ENCODE measurements at regions not wholly inside any gene's neighbourhood (a gene's known extent, or its start where the extent isn't known, plus 50 kb on each side); places are given as distances from the start of the nearest gene placed in this dataset.

DNA sequence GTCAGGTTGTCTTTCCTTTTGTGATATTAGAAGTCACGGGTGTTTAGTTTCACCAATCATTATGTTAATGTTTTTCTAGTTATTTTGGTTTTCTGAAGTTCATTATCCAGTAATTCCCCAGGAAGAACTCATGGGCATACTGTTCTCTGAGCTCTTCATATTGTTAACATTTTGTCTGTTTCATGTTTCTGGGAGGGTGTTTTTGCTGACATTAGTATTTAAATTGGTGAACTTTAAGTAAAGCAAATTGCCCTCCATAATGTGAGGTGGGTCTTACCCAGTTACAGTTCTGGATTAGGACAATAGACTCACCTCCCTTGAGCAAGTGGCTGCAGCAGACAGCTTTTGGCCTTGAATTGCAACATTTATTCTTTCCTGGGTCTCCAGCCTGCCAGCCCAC, 163.4 kb downstream of the GPAT3 start:
- WGBS, 3 donors, result 58 to 77% (median 75%) methylated on average over 1 of the region's 1 CpG

DNA sequence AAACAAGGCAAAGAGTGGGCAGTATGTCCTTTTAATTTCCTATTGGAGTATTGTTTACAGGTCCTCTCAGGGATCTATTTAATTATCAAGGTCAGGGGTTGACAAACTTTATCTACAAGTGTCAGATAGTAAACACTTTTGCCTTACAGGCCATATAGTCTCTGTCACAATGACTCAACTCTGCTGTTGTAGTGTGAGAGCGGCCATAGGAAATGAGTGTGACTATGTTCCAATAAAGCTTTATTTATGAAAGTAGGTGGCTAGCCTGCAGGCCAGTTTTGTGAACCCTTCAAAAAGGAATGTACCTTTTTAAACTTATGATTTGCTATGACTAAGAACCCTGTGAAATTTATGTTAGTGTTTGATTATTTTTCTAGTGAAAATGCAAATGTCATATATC, 156.1 kb downstream of the GPAT3 start:
- Histone ChIP-seq H3K27ac (no peak overlapping the region), H3K4me1 (ENCODE audit: insufficient read depth) (no peaks in the 10 kb centered on the region), H3K4me3 (no peak overlapping the region), H3K9me3 (no peaks in the 10 kb centered on the region), H3K27me3 (no peaks in the 10 kb centered on the region), H3K36me3 (no peaks in the 10 kb centered on the region)
- intact Hi-C loops (cut with DNase I), result no loop called here
- no peak for DNase-seq
- TF ChIP-seq EP300 (IDR thresholded peaks at IDR 0.05), result no peak
- TF ChIP-seq, protein P1, sequence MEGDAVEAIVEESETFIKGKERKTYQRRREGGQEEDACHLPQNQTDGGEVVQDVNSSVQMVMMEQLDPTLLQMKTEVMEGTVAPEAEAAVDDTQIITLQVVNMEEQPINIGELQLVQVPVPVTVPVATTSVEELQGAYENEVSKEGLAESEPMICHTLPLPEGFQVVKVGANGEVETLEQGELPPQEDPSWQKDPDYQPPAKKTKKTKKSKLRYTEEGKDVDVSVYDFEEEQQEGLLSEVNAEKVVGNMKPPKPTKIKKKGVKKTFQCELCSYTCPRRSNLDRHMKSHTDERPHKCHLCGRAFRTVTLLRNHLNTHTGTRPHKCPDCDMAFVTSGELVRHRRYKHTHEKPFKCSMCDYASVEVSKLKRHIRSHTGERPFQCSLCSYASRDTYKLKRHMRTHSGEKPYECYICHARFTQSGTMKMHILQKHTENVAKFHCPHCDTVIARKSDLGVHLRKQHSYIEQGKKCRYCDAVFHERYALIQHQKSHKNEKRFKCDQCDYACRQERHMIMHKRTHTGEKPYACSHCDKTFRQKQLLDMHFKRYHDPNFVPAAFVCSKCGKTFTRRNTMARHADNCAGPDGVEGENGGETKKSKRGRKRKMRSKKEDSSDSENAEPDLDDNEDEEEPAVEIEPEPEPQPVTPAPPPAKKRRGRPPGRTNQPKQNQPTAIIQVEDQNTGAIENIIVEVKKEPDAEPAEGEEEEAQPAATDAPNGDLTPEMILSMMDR (IDR thresholded peaks at IDR 0.05), result no peak
- TF ChIP-seq POLR2A (IDR thresholded peaks at IDR 0.05), result no peak
- WGBS, 3 donors, result 93 to 96% (median 95%) methylated on average over 1 of the region's 1 CpG

More for the DNA sequence above, 163.4 kb downstream of the GPAT3 start:
- Histone ChIP-seq H3K4me3 (no peak overlapping the region), H3K9me3 (no peaks in the 10 kb centered on the region), H3K27ac (no peak overlapping the region), H3K4me1 (ENCODE audit: insufficient read depth) (no peaks in the 10 kb centered on the region), H3K36me3 (no peaks in the 10 kb centered on the region), H3K27me3 (no peaks in the 10 kb centered on the region)
- TF ChIP-seq, protein P1 (IDR thresholded peaks at IDR 0.05), result no peak
- TF ChIP-seq POLR2A (IDR thresholded peaks at IDR 0.05) (no peak), EP300 (IDR thresholded peaks at IDR 0.05) (no peak)
- intact Hi-C loops (cut with DNase I), result no loop called here
- DNase-seq, result no peak

DNA sequence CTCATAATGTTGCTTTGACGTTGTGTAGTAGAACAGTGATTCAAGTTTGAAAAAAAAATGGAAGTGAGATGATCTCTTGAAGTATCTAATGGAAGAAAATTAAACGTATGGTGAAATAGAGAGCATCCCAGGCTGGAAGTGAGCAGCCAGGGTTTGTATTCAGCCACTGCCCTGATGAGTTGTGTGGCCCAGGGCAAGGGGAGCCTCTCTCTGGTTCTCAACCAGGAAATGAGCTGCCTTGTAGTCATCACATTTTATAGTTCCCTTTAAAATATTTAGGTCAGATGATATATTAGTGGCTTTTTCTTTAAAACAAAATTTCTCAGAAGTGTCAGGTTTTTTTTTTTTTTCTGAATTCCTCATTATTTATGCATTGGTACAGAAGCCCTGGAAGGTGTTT, 150.3 kb downstream of the GPAT3 start:
- 69 to 74% (median 72%) methylated on average over 2 of the region's 2 CpGs for WGBS, 3 donors

DNA sequence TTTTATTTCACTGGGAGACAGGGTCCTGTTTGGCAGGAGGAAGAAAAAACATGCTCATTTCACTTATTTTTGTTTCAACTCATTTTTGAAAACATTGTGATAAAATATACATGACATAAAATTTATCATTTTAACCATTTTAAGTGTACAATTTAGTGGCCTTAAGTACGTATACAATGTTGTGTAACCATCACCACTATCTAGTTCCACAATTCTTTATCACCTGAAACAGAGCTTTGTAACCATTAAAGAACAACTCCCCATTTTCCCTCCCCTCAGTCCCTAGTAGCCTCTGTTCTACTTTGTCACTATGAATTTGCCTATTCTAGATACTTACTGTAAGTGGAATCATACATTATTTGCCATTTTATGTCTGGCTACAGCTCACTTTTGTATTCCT, 143.8 kb downstream of the GPAT3 start:
- WGBS, 3 donors, result 16 to 25% (median 19%) methylated on average over 1 of the region's 1 CpG
- H3K9me3 ChIP-seq, result no peaks in the 10 kb centered on the region
- no peaks in the 10 kb centered on the region for H3K27me3 ChIP-seq
- no peak overlapping the region for H3K27ac ChIP-seq
- H3K4me1 ChIP-seq (ENCODE audit: insufficient read depth), result no peaks in the 10 kb centered on the region
- no peak for DNase-seq
- H3K36me3 ChIP-seq, result no peaks in the 10 kb centered on the region
- TF ChIP-seq EP300 (IDR thresholded peaks at IDR 0.05) (no peak), POLR2A (IDR thresholded peaks at IDR 0.05) (no peak)
- TF ChIP-seq, protein P1 (IDR thresholded peaks at IDR 0.05), result no peak
- H3K4me3 ChIP-seq, result no peak overlapping the region
- intact Hi-C loops (cut with DNase I), result no loop called here

More for the DNA sequence above, 150.3 kb downstream of the GPAT3 start:
- no peak overlapping the region for H3K4me3 ChIP-seq
- no peak overlapping the region for H3K27ac ChIP-seq
- H3K9me3 ChIP-seq, result no peaks in the 10 kb centered on the region
- no peaks in the 10 kb centered on the region for H3K36me3 ChIP-seq
- H3K4me1 ChIP-seq (ENCODE audit: insufficient read depth), result no peaks in the 10 kb centered on the region
- H3K27me3 ChIP-seq, result no peaks in the 10 kb centered on the region
- TF ChIP-seq POLR2A (IDR thresholded peaks at IDR 0.05) (no peak), EP300 (IDR thresholded peaks at IDR 0.05) (no peak)
- TF ChIP-seq, protein P1 (IDR thresholded peaks at IDR 0.05), result no peak
- intact Hi-C loops (cut with DNase I), result no loop called here
- DNase-seq, result no peak

DNA sequence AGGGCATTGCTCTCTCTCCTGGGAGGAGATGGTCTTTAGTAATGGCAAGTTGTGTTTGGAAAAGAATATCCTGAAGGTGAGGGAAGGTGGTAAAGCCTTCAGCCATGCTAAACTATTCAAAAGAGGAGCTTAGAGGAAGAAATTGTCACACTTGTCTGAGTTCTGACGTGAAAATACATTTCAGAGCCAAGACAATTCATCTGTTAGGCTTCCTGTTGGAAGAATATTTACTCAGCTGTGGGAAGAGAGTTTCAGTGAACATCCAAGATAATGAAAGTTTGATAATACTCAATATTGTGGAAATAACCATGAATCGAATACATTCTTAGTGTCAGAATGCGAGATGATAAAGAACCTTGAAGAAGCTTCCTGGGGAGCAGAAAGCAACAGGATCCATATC, 143.3 kb downstream of the GPAT3 start:
- Histone ChIP-seq H3K27ac (no peak overlapping the region), H3K9me3 (no peaks in the 10 kb centered on the region), H3K27me3 (no peaks in the 10 kb centered on the region), H3K4me3 (no peak overlapping the region), H3K36me3 (no peaks in the 10 kb centered on the region), H3K4me1 (ENCODE audit: insufficient read depth) (no peaks in the 10 kb centered on the region)
- WGBS, 3 donors, result 5 to 20% (median 8%) methylated on average over 3 of the region's 3 CpGs
- TF ChIP-seq POLR2A (IDR thresholded peaks at IDR 0.05), result no peak
- TF ChIP-seq, protein P1 (IDR thresholded peaks at IDR 0.05), result no peak
- no peak for TF ChIP-seq EP300 (IDR thresholded peaks at IDR 0.05)
- no peak for DNase-seq
- intact Hi-C loops (cut with DNase I), result no loop called here
